Progenitor cell of endocrine pancreas (in vitro differentiated cells): ENCODE measurements at regions not wholly inside any gene's neighbourhood (a gene's known extent, or its start where the extent isn't known, plus 50 kb on each side); places are given as distances from the start of the nearest gene placed in this dataset.

Source experiments
- DNase-seq: peaks from one replicate; pipeline ENCODE4 v3.0.0; 2021; ENCODE audit warnings: low spot score; ENCODE audit not compliant: unreplicated experiment
- H3K27ac Mint-ChIP-seq: 2 replicates; pipeline ENCODE4 v1.8.0; 2021; ENCODE audit warnings: mild to moderate bottlenecking, moderate library complexity, mixed read lengths
- H3K27me3 Mint-ChIP-seq: 2 replicates; pipeline ENCODE4 v1.8.0; 2021; ENCODE audit warnings: mixed read lengths
- H3K36me3 Mint-ChIP-seq: 2 replicates; pipeline ENCODE4 v1.8.0; 2022; ENCODE audit warnings: mixed read lengths; ENCODE audit not compliant: insufficient read depth
- H3K4me1 Mint-ChIP-seq: 2 replicates; pipeline ENCODE4 v1.8.0; 2021; ENCODE audit warnings: low read depth, mixed read lengths
- H3K4me3 Mint-ChIP-seq: 2 replicates; pipeline ENCODE4 v1.8.0; 2021; ENCODE audit warnings: low read depth, mild to moderate bottlenecking, moderate library complexity, mixed read lengths
- H3K9me3 Mint-ChIP-seq: 2 replicates; pipeline ENCODE4 v1.8.0; 2021; ENCODE audit warnings: low read depth, mixed read lengths
- CTCF ChIP-seq: fragments of 200-600 bp; sonication (generic); IDR thresholded peaks from one replicate; pipeline ENCODE4 v1.5.0; 2021; ENCODE audit warnings: antibody characterized with exemption, mild to moderate bottlenecking; ENCODE audit not compliant: unreplicated experiment

GRCh38 chr5:56366986-56367385 lies 133.9 kb upstream of the ANKRD55 start:
- Mint-ChIP-seq H3K27me3 (peaks cover 7% of the 10 kb centered on the region), H3K4me1 (no peaks in the 10 kb centered on the region), H3K4me3 (no peak overlapping the region), H3K36me3 (no peaks in the 10 kb centered on the region), H3K27ac (no peak overlapping the region), H3K9me3 (peaks cover 3% of the 10 kb centered on the region)
- no peak for TF ChIP-seq CTCF
- no peak for DNase-seq

DNA sequence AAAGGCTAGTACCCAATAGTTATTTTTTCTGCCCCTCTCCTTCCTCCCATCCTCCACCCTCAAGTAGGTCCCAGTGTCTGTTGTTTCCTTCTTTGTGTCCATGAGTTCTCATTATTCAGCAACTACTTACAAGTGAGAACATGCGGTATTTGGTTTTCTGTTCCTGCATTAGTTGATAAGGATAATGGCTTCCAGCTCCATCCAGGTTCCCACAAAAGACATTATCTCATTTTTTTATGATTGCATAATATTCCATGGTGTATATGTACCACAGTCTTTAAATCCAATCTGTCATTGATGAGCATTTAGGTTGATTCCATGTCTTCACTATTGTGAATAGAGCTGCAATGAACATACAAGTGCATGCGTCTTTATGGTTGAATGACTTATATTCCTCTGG lies 128.3 kb upstream of the ANKRD55 start:
- no peak overlapping the region for H3K27ac Mint-ChIP-seq
- peaks cover 7% of the 10 kb centered on the region for H3K27me3 Mint-ChIP-seq
- H3K4me3 Mint-ChIP-seq = no peak overlapping the region
- no peak for DNase-seq
- no peaks in the 10 kb centered on the region for H3K36me3 Mint-ChIP-seq
- no peaks in the 10 kb centered on the region for H3K9me3 Mint-ChIP-seq
- peaks cover 23% of the 10 kb centered on the region for H3K4me1 Mint-ChIP-seq
- TF ChIP-seq CTCF = no peak

- no peak overlapping the region for H3K4me3 Mint-ChIP-seq
- peaks cover 7% of the 10 kb centered on the region for H3K27me3 Mint-ChIP-seq
These were observed 127.7 kb upstream of the ANKRD55 start for GRCh38 chr5:56360816-56361215.

GRCh38 chr5:56359809-56360685 lies 126.9 kb upstream of the ANKRD55 start:
- no peaks in the 10 kb centered on the region for H3K36me3 Mint-ChIP-seq
- H3K4me3 Mint-ChIP-seq = no peak overlapping the region
- peaks cover 7% of the 10 kb centered on the region for H3K27me3 Mint-ChIP-seq
- H3K4me1 Mint-ChIP-seq = peaks cover 30% of the 10 kb centered on the region
- no peak overlapping the region for H3K27ac Mint-ChIP-seq
- no peak for TF ChIP-seq CTCF
- no peak for DNase-seq
- no peaks in the 10 kb centered on the region for H3K9me3 Mint-ChIP-seq

More at GRCh38 chr5:56360816-56361215, 127.7 kb upstream of the ANKRD55 start:
- H3K27ac Mint-ChIP-seq = no peak overlapping the region
- TF ChIP-seq CTCF = no peak
- no peaks in the 10 kb centered on the region for H3K36me3 Mint-ChIP-seq
- peaks cover 29% of the 10 kb centered on the region for H3K4me1 Mint-ChIP-seq
- no peaks in the 10 kb centered on the region for H3K9me3 Mint-ChIP-seq
- no peak for DNase-seq

- Mint-ChIP-seq H3K27me3 (peaks cover 12% of the 10 kb centered on the region), H3K36me3 (no peaks in the 10 kb centered on the region), H3K27ac (no peak overlapping the region), H3K4me1 (peaks cover 30% of the 10 kb centered on the region), H3K9me3 (no peaks in the 10 kb centered on the region), H3K4me3 (no peak overlapping the region)
- no peak for TF ChIP-seq CTCF
- no peak for DNase-seq
These were observed 125.9 kb upstream of the ANKRD55 start for GRCh38 chr5:56358703-56359681.
